ENCODE measurements at regions not wholly inside any gene's neighbourhood (a gene's known extent, or its start where the extent isn't known, plus 50 kb on each side); places are given as distances from the start of the nearest gene placed in this dataset.

DNA sequence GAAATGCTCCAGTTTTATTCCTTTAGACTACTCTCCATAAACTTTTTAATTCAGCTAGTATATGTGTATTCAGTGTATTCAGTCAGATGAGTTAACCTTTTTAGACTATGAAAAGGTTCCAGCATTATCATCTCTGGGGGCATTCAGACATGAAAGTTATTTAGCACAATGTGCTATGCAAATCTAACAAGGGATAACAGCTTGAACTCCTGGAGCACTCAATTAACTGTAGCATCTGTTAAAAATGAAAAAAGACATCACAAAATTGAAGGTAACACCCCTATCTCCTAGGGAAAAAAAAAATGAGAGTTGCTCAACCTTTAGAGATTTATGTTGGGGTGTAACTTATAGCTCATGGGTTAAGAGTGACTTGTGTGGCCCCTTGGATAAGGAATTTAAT, 211.5 kb downstream of the PHLDA1 start:
- no peaks in the 10 kb centered on the region for H3K9me3 ChIP-seq (ENCODE audit: control insufficient read depth, insufficient read depth, low read length)
- H3K4me3 ChIP-seq (ENCODE audit: low read length) = no peak overlapping the region
- no peak for DNase-seq (ENCODE audit: low read depth, low spot score)
- H3K4me1 ChIP-seq (ENCODE audit: control insufficient read depth, insufficient read depth, low read length) = no peaks in the 10 kb centered on the region
- no peaks in the 10 kb centered on the region for H3K27me3 ChIP-seq (ENCODE audit: control insufficient read depth, insufficient read depth, low read length)
- no peaks in the 10 kb centered on the region for H3K36me3 ChIP-seq (ENCODE audit: control insufficient read depth, insufficient read depth, low read length)
- no peak overlapping the region for H3K27ac ChIP-seq (ENCODE audit: low read length)

DNA sequence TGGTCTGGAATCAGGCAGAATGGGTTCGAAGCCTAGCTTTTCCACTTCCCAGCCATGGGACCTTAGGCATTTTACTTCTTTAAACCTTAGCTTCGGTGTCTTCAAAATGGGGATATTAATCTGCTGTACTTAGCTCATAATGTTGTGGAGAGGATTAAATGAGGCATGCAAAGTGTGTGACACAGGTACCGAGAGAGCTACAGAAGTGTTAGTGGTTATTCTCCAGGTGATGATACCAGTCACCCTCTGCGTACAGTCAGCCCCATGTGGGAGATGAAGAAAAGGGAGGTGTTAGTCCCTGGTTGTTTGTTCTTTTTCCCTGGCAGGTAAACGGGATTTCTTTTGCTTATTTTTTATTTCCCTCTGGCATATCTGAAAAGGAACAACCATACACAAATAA, 212.1 kb downstream of the PHLDA1 start:
- no peaks in the 10 kb centered on the region for H3K4me1 ChIP-seq (ENCODE audit: control insufficient read depth, insufficient read depth, low read length)
- no peak overlapping the region for H3K27ac ChIP-seq (ENCODE audit: low read length)
- H3K4me3 ChIP-seq (ENCODE audit: low read length) = no peak overlapping the region
- WGBS (ENCODE audit: insufficient coverage, insufficient read length) = no CpG with 5 or more reads among the region's 5 CpGs
- H3K27me3 ChIP-seq (ENCODE audit: control insufficient read depth, insufficient read depth, low read length) = no peaks in the 10 kb centered on the region
- no peaks in the 10 kb centered on the region for H3K9me3 ChIP-seq (ENCODE audit: control insufficient read depth, insufficient read depth, low read length)
- H3K36me3 ChIP-seq (ENCODE audit: control insufficient read depth, insufficient read depth, low read length) = no peaks in the 10 kb centered on the region
- DNase-seq (ENCODE audit: low read depth, low spot score) = no peak

DNA sequence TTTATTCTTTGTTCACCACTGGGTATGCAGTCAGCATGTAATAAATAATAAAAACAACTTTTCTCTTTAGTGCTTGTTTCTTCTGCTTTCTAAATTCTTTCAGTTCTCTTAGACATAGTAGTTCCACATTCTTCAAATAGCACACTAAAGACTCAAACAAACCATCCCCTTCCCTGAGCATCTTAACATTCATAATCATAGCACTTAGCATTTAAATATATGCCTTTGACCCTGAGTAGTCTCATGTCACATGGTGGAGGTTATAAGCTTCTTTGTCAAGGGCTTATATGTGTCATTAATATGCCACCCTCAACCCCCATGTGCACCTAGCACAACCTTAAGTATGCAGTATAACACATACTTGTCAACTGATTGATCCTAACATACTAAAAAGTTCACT, 212.7 kb downstream of the PHLDA1 start:
- Histone ChIP-seq H3K4me3 (ENCODE audit: low read length) (no peak overlapping the region), H3K27ac (ENCODE audit: low read length) (no peak overlapping the region), H3K9me3 (ENCODE audit: control insufficient read depth, insufficient read depth, low read length) (no peaks in the 10 kb centered on the region), H3K36me3 (ENCODE audit: control insufficient read depth, insufficient read depth, low read length) (no peaks in the 10 kb centered on the region), H3K4me1 (ENCODE audit: control insufficient read depth, insufficient read depth, low read length) (no peaks in the 10 kb centered on the region), H3K27me3 (ENCODE audit: control insufficient read depth, insufficient read depth, low read length) (no peaks in the 10 kb centered on the region)
- no peak for DNase-seq (ENCODE audit: low read depth, low spot score)

DNA sequence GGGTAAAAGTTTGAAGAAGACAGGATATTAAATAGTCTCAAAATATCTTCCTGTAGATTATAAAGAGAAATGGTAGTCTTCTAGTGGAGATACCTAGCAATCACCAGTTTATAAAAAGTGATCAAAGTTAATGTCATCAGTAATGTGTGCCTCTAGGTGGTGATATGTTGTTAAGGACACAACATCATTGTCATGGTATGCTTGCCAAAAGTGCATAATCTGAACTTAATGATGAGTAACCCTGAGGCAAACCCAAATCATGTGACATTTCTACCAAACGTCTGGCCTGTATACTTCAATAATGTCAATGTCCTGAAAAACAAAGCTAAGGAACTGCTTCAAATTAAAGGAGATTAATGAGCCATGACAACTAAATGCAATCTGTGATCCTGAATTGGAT, 214.7 kb downstream of the PHLDA1 start:
- Histone ChIP-seq H3K4me1 (ENCODE audit: control insufficient read depth, insufficient read depth, low read length) (peaks cover 3% of the 10 kb centered on the region), H3K4me3 (ENCODE audit: low read length) (no peak overlapping the region), H3K9me3 (ENCODE audit: control insufficient read depth, insufficient read depth, low read length) (no peaks in the 10 kb centered on the region), H3K36me3 (ENCODE audit: control insufficient read depth, insufficient read depth, low read length) (no peaks in the 10 kb centered on the region), H3K27ac (ENCODE audit: low read length) (no peak overlapping the region), H3K27me3 (ENCODE audit: control insufficient read depth, insufficient read depth, low read length) (no peaks in the 10 kb centered on the region)
- DNase-seq (ENCODE audit: low read depth, low spot score) = no peak
- no CpG with 5 or more reads among the region's 1 CpG for WGBS (ENCODE audit: insufficient coverage, insufficient read length)

DNA sequence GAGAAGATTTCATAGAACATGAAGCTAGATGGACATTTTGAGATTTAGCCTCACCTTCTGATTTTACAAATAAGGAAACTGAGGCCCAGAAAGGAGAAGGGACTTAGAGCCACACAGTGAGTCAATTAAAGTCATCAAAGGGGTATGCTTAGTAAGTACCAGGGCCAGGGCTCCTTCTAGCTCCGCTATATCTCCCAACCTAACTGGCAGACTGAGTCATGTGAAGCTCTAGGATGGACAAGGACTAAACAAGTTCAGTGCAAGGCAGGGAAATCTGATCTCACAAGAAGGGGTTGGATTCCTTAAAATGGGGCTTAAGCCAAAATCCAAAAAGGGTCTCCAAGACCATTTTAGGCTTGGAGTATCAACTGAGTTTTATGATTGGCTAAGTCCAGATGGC, 215.8 kb downstream of the PHLDA1 start:
- Histone ChIP-seq H3K9me3 (ENCODE audit: control insufficient read depth, insufficient read depth, low read length) (no peaks in the 10 kb centered on the region), H3K4me1 (ENCODE audit: control insufficient read depth, insufficient read depth, low read length) (peaks cover 3% of the 10 kb centered on the region), H3K4me3 (ENCODE audit: low read length) (no peak overlapping the region), H3K27me3 (ENCODE audit: control insufficient read depth, insufficient read depth, low read length) (no peaks in the 10 kb centered on the region), H3K27ac (ENCODE audit: low read length) (no peak overlapping the region), H3K36me3 (ENCODE audit: control insufficient read depth, insufficient read depth, low read length) (no peaks in the 10 kb centered on the region)
- no peak for DNase-seq (ENCODE audit: low read depth, low spot score)
- no CpG with 5 or more reads among the region's 1 CpG for WGBS (ENCODE audit: insufficient coverage, insufficient read length)

DNA sequence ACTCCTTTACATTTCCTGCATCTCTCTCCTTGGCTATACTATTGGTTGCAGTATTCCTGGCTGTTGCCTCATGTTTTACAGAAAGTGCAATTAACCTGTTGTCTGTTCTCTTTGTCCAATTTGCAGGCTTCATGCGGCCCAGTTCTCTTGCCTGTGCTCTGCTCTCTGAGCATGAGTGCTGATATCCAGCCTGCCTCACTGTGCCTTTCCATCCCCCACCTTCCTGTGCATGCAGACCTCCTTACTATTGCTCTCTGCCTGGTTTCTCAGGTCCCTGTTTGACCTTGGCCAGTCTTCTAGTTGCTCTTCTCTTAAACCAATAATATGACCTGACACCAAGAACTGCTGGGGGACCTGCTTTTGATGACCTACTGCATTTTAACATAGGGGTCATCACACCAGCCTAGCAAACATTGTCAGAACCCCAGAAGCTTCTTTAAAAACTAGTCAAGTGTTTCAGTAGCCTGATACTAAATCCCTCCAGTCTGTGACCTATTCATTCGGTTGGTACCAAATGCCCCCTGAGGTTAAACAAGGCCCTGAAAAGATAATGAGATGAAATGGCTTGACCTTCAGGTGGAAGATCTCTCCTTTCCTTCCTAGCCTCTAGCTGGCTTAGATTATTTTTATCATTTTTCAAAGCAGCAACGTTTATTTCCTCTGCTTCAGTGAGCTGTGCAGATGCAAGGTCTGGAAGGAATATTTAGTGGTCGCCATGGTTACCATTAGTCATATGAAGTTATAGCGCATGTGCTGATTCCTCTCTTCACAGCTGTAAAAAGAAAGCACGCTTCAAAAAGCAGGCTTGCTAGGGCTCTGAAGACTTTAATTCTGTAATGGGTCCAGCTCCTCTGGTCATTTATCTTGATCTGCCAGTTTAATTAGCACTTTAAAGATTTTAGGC, 216.5 kb downstream of the PHLDA1 start:
- Histone ChIP-seq H3K27me3 (ENCODE audit: control insufficient read depth, insufficient read depth, low read length) (no peaks in the 10 kb centered on the region), H3K9me3 (ENCODE audit: control insufficient read depth, insufficient read depth, low read length) (no peaks in the 10 kb centered on the region), H3K4me1 (ENCODE audit: control insufficient read depth, insufficient read depth, low read length) (peaks cover 3% of the 10 kb centered on the region), H3K4me3 (ENCODE audit: low read length) (no peak overlapping the region), H3K27ac (ENCODE audit: low read length) (no peak overlapping the region), H3K36me3 (ENCODE audit: control insufficient read depth, insufficient read depth, low read length) (no peaks in the 10 kb centered on the region)
- no peak for DNase-seq (ENCODE audit: low read depth, low spot score)
- WGBS (ENCODE audit: insufficient coverage, insufficient read length) = no CpG with 5 or more reads among the region's 6 CpGs

DNA sequence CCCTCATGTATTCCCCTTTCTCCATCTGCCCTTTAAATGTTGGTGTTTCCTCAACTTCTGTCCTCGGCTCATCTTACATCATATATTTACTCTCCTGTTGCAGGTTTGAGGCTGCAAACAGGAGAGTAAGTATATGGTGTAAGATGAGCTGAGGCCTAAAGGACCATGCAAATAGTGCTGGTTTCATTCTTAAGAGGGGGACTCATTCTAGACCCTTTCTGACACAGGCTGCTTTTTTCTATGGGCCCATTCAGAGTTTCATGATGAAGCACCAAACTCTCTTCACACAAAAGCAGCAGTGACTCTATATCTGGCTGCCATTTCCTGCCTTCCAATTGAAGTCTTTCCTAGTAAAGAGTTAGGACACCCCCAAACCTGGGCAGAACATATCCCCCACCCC, 218.5 kb downstream of the PHLDA1 start:
- no peaks in the 10 kb centered on the region for H3K36me3 ChIP-seq (ENCODE audit: control insufficient read depth, insufficient read depth, low read length)
- no CpG with 5 or more reads among the region's 1 CpG for WGBS (ENCODE audit: insufficient coverage, insufficient read length)
- no peak overlapping the region for H3K27ac ChIP-seq (ENCODE audit: low read length)
- H3K4me1 ChIP-seq (ENCODE audit: control insufficient read depth, insufficient read depth, low read length) = peaks cover 4% of the 10 kb centered on the region
- no peak for DNase-seq (ENCODE audit: low read depth, low spot score)
- no peaks in the 10 kb centered on the region for H3K9me3 ChIP-seq (ENCODE audit: control insufficient read depth, insufficient read depth, low read length)
- H3K4me3 ChIP-seq (ENCODE audit: low read length) = no peak overlapping the region
- H3K27me3 ChIP-seq (ENCODE audit: control insufficient read depth, insufficient read depth, low read length) = no peaks in the 10 kb centered on the region

DNA sequence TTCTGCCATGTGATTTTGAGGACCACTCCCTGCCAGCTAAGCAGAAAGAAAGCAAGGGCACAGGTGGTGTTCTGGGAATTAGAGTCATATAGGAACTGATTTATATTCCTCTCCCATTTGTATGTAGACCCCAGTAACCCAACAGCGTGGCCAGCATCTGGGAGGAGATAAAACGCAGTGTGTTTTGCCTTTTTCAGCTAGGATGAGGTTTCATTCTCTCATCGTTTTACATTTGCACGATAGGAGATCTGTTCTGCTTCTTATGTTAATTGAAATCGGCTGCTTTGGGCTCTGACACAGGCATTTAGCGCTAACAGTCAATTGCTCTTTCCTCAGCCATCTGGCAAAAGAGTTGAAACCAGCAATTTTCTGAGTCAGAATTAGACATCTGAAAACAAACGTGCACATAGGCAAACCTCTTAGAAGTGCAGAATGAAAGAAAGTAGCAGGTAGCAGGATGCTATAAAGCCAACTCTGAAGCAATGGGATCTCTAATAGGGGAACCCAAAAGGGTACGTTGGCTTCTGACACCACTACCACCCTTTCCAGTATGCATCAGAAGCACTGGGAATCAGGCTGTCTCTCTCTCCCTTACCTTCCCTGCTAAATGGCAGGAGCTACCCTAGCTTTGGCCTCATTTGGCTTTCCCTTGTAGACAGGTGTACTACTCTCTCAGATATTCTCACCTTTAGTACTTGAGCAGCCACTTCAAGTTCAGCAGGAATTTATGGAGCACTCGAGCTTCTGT, 219.1 kb downstream of the PHLDA1 start:
- peak overlapping the region; percentile 37 for H3K27ac ChIP-seq (ENCODE audit: low read length)
- H3K4me3 ChIP-seq (ENCODE audit: low read length) = no peak overlapping the region

DNA sequence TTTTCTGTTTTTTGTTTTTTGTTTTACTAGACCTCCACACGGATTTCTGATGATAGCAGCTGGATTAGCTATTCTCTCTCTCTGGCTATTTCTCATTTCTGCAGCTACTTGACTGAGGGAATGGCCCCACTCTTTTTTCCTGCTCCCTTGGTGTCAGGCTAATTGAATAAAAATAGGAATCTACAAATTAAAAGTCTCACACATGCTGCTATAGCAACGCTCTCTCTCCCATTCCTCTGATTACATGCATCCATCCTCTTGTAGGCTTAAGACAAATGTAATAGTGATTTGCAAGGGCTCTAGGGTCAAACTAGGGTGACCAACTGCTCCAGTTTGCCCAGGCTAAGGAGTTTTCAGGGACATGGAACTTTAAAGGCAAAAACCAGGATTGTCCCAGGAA, 221.8 kb downstream of the PHLDA1 start:
- peaks cover 4% of the 10 kb centered on the region for H3K4me1 ChIP-seq (ENCODE audit: control insufficient read depth, insufficient read depth, low read length)
- no peaks in the 10 kb centered on the region for H3K9me3 ChIP-seq (ENCODE audit: control insufficient read depth, insufficient read depth, low read length)
- H3K27me3 ChIP-seq (ENCODE audit: control insufficient read depth, insufficient read depth, low read length) = no peaks in the 10 kb centered on the region
- peak; percentile 41 for DNase-seq (ENCODE audit: low read depth, low spot score)
- no CpG with 5 or more reads among the region's 2 CpGs for WGBS (ENCODE audit: insufficient coverage, insufficient read length)
- H3K27ac ChIP-seq (ENCODE audit: low read length) = no peak overlapping the region
- H3K36me3 ChIP-seq (ENCODE audit: control insufficient read depth, insufficient read depth, low read length) = no peaks in the 10 kb centered on the region
- H3K4me3 ChIP-seq (ENCODE audit: low read length) = no peak overlapping the region

More for the DNA sequence above, 219.1 kb downstream of the PHLDA1 start:
- no CpG with 5 or more reads among the region's 9 CpGs for WGBS (ENCODE audit: insufficient coverage, insufficient read length)
- Histone ChIP-seq H3K9me3 (ENCODE audit: control insufficient read depth, insufficient read depth, low read length) (no peaks in the 10 kb centered on the region), H3K4me1 (ENCODE audit: control insufficient read depth, insufficient read depth, low read length) (peaks cover 4% of the 10 kb centered on the region), H3K27me3 (ENCODE audit: control insufficient read depth, insufficient read depth, low read length) (no peaks in the 10 kb centered on the region), H3K36me3 (ENCODE audit: control insufficient read depth, insufficient read depth, low read length) (no peaks in the 10 kb centered on the region)
- no peak for DNase-seq (ENCODE audit: low read depth, low spot score)

DNA sequence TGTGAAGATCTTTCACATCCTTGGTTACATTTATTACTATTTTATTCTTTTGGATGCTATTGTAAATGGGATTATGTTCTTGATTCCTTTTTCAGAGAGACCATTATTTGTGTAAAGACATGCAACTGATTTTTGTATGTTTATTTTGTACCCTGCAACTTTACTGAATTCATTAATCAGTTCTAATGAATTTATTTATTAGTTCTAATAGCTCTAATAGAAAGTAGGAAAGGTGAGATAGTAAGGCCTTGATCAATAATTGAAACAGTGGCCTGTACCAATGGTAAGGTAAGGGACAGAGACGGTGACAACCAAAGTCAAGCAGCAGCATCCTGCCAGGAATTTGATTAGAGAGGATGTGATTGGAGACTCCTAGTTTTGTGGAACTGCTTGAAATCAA, 224.1 kb downstream of the PHLDA1 start:
- H3K27ac ChIP-seq (ENCODE audit: low read length) = no peak overlapping the region
- WGBS (ENCODE audit: insufficient coverage, insufficient read length) = no CpG with 5 or more reads among the region's 1 CpG
- DNase-seq (ENCODE audit: low read depth, low spot score) = no peak

More for the DNA sequence above, 224.1 kb downstream of the PHLDA1 start:
- Histone ChIP-seq H3K4me1 (ENCODE audit: control insufficient read depth, insufficient read depth, low read length) (peaks cover 2% of the 10 kb centered on the region; the same call in 1 of the 2 replicates), H3K4me3 (ENCODE audit: low read length) (no peak overlapping the region), H3K9me3 (ENCODE audit: control insufficient read depth, insufficient read depth, low read length) (no peaks in the 10 kb centered on the region), H3K36me3 (ENCODE audit: control insufficient read depth, insufficient read depth, low read length) (no peaks in the 10 kb centered on the region), H3K27me3 (ENCODE audit: control insufficient read depth, insufficient read depth, low read length) (no peaks in the 10 kb centered on the region)
